HG02938 (cell line): ENCODE measurements at regions not wholly inside any gene's neighbourhood (a gene's known extent, or its start where the extent isn't known, plus 50 kb on each side); places are given as distances from the start of the nearest gene placed in this dataset.

Experiments used
- ATAC-seq: cut with Tn5 transposase; IDR thresholded peaks from one replicate; pipeline ENCODE4 v1.9.1; 2021; ENCODE audit warnings: mild to moderate bottlenecking, moderate library complexity; ENCODE audit not compliant: unreplicated experiment

DNA sequence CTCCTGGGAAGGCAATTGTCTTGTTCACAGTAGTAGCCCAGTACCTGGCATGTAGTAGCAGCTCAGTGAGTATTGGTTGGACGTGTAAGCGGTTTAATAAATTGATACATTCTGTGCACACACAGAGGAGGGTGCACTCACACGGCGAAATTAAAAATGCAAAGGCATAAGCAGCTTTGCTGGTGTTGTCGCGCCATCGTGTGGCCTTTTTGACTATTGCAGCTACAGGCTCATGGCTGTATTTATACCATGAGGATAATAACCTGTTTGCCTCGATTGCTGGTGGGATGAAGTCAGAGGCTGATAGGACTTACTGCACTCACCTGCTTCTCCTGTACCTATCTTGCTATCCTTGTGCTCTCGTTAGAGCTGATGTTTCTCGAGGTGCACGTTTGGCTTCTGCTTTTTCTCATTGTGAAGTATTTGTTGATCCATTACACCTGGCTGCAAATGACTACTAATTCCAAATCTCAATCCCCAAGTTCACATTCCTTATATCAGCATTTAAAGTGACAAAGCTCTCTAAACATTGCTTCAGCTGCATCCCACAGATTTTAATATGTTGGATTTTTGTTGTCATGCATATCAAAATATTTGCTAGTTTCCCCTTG, 61.5 kb downstream of the TBXT start:
- ATAC-seq, result peak; percentile 84

DNA sequence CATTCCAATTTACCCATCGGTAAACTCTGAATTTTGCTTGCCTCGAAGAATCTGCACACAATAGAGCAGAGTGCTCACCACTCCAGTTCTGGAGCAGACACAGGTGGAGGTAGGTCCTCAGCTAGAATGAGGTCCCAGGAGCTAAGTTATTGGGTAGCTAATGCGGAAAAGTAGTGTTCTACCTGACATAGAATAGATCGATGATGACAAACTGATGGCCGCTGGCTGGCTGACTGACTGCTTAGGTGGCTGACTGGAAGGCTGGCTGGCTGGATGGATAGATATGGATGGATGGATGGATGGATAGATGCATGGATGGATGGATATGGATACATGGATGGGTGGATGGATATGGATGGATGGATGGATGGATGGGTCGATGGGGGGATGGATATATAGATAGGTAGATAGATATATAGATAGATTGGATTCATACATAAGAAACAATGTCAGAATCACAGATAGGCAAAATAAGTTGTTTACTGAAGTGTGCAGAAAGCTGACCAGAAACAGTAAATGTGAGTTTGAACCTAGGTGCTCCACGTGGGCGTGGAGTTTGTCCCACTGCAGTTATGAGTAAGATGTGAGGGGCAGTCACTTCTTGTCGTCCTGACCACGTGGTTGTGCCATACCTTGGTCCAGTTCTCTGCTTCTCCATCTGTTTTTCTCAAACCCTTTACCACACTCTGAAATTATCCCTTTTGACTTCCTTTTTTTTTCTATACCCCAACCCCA, 62.1 kb downstream of the TBXT start:
- peak; percentile 13 for ATAC-seq

DNA sequence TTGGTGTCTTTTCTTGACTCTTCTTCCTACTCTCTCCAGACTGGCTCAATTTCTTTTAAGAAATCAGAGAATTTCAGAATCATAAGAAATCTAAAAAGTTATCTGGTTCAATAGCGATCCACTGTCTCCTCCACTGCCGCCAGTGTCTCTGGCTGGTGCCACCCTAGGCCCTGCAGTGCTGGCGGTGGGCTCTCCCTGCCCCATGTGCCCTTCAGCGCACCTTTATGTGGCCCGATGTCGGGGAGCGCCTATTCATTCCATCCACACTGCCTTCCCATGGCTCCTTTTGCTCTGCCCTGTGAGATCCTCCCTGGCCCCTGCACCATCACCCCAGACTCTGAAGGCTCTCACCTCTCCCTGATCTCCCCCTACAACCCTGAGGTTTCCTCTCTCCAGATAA, 62.8 kb downstream of the TBXT start:
- no peak for ATAC-seq

DNA sequence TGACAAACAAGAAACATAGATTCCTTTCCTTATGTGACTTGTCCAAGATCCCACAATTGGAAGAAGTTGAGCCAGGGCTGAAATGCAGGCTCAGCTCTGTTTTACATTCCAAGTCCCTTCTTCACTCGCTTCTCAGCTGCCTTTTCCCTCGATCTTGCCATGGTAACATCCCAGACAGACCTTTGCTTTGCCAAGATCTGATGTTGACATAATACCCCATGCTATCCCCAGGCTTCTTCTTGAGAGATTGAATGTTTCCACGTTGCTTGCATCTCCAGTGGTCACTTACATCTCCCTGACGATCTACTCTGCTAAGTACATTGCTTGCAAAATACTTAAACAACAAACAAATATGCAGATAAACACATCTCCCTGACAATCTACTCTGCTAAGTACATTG, 63.5 kb downstream of the TBXT start:
- no peak for ATAC-seq

DNA sequence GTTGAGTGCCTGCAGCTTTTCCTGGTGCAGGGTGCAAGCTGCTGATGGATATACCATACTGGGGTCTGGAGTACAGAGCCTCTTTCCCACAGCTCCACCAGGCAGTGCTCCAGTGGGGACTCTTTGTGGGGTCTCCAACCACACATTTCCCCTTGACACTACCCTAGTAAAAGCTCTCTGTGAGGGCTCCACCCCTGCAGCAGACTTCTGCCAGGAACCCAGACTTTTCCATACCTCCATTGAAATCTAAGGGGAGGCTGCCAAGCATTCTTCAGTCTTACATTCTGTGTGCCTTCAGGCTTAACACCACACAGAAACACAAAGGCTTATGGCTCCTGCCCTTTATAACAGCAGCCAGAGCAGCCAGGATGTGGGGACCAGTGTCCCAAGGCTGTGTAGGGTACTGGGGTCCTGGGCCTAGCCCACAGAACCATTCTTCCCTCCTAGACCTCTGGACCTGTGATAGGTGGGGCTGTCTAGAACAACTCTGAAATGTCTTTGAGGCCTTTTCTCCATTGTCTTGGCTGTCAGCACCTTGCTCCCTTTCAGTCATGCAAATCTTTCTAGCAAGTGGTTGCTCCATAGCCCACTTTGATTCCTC, 65.7 kb downstream of the TBXT start:
- ATAC-seq, result no peak

DNA sequence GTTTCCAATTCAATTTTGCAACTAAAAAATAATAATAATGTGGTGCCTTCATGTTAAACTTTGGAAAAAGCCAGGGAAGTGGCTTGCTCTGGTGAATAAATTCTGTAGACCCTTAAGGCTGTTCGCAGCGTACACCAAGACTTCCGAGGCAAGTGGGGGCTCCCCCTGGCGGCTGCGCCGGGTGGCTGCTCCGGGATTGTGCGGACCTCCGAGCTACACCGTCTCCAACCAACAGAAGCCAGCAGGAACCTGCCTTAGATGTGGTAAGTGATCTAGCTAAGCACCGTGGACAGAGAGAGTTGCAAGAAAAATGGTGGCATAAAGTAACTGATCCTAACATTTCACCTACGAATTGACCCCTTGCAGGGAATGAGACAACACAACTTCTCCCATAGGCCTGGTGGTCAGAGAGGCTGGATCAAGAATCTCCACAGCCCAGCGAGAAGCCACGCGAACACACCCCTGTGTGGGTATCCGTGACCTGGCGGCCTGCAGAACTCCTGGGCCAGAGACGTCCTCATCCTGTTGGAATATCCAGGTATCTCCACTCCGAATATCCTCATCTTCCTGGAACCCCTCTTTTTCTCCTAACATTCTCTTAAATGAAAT, 69.6 kb downstream of the TBXT start:
- peak; percentile 92 for ATAC-seq

DNA sequence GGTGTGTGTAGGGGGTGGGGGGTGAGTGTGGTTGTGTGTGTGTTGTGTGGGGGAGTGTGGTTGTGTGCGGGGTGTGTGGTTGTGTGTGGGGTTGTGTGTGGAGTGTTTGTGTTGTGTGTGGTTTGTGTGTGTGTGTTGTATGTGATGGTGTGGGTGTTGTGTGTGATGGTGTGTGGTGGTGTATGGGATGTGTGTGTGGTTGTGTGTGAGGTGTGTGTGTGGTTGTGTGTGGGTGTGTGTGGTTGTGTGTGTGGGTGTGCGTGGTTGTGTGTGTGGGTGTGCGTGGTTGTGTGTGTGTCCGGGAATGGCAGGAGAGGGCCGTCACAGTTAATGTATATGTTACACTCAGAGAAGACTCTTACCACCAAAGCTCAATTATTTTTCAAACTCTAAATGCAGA, 79.8 kb downstream of the TBXT start:
- no peak for ATAC-seq

DNA sequence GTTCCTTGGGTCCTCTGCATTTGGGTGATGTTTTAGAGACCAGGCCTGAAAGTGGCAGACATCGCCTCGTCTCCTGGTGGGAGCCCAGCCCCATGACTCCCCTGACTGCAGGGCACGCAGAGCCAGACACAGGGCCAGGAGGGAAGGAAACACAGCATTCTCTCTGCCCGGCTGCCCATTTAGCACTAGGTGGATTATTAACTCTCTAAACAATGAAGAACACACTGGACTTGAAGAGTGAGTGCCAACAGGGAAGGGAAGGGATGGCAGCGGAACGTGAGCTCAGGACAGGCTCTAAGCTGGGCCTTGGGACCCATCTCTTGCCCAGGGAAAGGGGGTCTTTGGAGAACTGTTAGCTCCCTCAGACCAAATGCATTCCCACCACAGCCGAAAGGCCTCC, 80.4 kb downstream of the TBXT start:
- no peak for ATAC-seq

DNA sequence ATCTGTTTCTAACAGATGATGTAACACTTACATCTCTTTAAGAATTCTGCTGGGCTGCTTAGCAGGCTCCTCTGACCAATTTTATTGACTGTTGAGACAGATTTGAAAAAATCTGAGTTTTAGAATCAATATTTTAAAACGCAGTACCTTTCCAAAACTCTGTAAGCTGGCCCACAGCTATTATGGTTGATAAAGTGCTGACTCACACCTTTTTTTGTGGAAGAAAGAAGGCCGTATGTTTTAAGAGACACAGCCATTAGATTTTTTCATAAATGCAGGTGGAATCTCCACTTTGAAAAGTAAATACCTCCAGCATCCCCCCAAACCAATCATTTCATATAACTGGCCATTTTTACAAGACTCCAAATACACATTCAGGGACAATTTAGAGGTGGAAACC, 82.2 kb downstream of the TBXT start:
- no peak for ATAC-seq

DNA sequence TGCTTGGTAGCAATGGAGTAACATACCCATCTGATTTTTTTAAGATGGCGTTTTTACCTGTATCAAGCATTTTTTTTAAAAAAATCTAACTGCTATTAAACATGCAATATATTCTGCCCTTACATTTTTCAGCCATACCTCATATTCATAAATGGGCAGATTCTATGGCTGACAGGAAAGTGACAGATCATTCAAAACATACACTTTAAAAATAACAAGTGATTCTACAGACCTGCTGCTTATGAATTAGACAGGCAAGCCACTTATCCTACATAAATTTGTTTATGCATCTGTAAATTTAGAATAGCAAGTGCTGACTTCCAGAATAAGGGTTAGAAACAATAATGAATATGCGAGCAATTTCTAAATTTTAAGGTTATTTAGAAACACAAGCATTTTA, 82.7 kb downstream of the TBXT start:
- ATAC-seq, result no peak

DNA sequence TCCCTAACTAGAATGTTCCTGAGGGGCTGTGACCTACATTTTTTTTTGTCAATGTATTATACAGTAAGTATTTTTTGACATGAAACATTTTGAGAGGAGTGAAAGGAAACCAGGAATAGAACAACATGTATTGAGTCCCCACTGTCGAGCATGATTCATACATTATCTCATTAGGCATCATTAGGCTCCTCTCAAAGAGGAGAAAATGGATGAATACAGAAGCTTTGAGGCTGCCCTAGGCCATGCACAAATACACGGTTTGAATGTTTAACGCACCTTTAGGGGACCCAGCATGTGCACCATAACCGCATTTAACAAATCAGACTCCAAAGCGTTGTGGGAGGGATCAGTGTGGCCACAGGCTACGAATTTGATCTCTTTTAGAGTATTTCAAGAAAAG, 87.8 kb downstream of the TBXT start:
- ATAC-seq, result no peak

DNA sequence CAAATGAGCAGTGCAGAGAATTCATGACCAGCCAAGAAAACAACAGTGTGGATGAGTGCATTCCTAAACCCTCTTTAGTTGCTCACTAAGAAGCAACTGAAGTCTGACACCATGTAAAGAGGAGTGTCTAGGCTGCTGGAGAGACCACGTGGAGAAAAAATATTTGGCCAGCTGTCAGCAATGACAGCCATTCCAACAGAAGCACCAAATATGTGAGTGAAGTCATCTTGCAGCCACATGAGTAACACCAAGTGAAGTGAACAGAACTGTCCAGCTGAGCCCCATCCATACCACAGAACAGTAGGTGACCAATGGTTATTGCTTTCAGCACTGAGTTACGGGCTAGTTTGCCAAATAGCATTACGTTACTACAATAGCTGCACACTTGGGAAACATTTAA, 89.4 kb downstream of the TBXT start:
- ATAC-seq, result no peak

DNA sequence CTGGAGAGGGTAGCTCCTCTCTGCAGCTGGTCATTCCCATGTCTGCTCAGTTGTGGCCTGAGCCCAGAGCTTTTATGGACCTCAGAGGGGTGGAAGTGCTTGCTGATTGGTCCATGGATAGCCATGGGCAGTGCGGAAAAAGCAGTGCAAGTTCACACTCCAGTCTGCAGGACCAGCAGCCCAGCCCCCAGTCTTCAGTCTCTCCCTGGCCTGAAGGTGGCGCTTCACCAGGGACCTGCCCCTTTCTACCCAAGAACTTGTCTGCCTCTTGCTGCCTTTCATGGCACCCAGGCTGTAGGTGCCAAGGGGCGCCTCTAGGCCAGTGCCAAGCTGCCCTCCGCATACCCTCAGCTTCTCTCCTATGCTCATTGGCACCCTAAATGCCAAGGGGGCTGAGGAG, 91.0 kb downstream of the TBXT start:
- ATAC-seq, result no peak

DNA sequence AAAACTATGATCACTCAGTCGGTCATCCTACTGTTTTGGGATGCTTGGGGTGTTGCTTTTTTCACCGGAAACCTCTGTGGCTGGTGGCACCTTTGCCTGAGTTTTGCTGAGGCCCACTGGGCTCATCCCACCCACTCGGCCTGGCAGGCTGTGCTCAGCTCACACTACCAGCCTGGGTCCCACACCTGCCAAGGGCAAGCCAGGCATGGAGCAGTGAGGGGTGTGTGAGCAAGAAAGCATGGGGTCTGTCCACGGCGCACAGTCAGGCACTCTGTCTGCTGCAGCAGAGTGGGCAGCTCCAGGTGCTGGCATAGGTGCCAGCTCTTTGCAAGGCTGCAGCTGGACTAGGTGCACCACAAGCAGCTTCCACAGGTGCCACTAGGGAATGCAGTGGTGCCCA, 91.7 kb downstream of the TBXT start:
- no peak for ATAC-seq

DNA sequence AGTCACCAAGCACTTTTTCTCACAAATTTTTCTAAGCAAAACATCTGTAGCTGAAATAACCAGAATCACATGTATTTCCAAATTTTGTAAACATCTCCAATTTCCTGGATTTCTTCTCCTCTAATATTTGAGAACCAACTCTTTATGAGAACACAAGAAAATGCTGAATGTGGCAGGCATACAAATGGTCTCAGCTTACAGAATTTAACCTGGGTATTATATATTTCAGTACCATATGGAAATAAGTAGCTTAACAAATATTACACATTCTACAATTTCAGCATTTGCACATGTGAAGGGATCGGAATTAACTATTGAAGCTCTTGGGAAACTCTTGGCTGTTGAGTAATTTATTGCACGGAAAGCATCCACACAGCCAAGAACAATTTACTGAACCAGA, 92.5 kb downstream of the TBXT start:
- ATAC-seq, result no peak

DNA sequence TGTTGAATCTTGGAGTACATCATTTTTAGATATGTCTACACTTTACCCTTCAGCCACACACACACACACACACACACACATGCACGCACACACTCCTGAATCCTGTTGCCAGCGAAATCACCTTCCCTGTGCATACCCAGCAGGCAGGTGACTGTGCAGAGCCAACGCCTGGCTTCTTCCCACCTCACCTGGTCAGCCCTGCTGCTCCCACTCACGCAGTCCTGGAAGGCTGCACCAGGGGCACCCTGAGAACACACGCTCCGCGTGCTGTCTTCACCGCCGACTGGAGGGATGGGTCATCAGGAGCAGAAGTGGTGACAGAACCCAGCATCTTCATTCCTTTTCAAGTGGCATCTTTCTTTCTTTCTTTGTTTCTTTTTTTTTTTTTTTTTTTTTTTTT, 94.6 kb downstream of the TBXT start:
- ATAC-seq, result no peak

DNA sequence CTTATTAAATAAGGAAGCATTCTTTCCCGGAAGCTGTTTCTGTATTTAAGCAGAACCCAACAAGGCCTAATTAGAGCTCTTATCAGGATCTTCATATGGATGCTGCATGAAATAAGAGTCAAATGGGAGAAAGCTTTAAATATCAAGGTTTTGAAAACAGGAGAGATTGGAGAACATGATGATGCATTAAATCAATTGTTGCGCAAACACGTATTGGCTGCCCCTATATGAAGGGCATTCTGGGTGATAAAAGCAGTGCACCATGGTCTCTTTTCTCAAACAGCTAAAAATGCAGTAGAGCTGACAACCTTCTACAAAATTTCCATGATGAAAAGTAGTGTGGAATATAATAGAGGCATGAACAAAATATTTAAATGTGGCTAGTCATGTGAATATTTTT, 98.9 kb downstream of the TBXT start:
- no peak for ATAC-seq

DNA sequence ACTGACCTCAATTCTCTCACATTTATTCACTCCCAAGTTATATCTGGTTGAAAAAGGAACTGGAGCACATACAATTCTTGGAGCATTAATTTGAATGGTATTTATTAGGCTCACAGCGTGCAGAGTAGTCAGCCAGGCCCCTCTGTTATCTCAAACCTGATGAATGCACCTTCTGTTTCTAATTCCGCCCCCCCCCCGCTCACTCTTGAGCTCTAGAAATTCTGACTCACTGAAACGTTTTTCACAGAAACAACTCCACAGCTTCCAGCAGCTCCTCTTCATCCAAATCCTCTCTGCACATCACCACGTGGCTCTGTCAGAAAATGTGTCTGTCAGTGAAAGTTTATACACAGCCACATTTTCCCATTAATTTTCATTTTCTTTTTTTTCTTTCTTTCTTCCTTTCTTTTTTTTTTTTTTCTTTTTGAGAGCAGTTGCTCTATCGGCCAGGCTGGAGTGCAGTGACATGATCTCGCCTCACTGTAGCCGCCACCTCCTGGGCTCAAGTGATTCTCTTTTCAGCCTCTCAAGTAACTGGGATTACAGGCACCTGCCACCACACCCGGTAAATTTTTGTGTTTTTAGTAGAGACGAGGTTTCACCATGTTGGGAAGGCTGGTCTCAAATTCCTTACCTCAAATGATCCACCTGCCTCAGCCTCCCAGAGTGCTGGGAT, 109.4 kb downstream of the TBXT start:
- ATAC-seq, result no peak

DNA sequence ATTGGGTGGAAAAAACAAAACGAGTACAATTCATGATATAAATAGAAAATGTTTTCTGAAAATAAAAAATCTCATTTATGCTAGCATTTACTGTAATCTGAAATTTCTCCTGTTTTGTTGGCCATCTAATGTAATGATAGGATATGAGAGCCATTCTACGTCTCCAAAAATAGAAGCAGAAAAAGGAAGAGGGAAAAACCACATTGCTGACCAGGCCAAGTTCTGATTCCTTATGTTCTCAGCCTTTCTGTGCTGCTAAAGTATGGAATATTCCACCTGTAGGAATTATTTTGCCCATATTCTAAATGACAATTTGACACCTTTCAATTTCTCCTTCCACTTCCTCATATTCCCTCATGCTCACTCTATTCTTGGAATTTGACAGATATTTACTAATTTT, 110.2 kb downstream of the TBXT start:
- no peak for ATAC-seq

DNA sequence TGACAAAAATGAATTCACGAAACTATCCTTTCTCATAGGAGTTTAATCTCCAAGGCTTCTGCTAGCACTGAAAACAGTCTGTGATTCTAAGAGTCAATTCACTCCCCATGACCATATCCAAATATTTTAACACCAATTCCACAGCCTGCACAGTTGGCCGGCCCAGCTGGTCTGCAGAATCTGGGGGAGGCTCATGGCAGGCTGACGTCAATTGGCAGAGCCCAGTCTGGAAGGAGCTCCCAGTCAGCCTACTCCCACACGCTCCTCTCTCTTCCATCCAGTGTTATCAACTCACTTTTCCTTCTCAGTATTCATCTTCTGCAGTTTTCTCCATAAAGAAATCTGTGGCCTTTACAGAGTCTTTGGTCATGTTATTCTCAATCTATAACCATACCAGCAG, 111.0 kb downstream of the TBXT start:
- ATAC-seq, result no peak

DNA sequence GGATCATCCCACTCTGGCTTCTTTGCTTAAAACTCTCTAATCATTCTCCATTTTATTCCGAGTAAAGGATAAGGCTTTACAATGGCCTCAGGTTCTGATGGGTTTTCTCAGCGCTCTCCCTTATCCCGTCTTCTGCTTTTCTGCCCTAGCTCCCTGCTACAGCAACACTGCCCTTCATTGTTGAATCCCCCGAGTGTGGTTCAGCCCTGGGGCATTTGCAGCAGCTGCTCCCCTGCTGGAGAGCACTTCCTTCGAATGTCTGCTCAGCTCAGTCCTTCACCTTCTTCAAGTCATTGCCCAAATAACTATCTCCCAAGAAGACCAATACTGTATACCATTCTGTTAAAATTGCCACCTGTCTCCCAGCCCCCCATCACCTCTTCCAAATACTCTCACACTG, 111.8 kb downstream of the TBXT start:
- ATAC-seq, result no peak

DNA sequence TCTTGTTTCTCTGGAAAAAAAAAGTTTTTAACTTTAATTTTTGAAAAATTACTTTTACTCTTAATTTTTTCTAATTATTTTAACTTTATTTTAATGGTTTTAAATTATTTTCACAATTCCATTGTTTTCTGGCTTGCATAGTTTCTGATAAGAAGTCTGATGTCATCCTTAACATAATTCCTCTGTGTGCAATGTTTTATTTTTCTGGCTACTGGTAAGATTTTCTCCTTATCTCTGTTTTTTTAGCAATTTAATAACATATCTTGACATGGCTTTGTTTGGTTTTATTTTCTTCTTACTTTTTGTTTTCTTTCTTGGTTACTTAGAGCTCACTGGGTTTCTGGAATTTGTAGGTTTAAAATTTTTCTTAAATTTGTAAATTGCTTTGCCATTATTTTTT, 114.8 kb downstream of the TBXT start:
- no peak for ATAC-seq
